ENCODE measurements at regions not wholly inside any gene's neighbourhood (a gene's known extent, or its start where the extent isn't known, plus 50 kb on each side); places are given as distances from the start of the nearest gene placed in this dataset.

DNA sequence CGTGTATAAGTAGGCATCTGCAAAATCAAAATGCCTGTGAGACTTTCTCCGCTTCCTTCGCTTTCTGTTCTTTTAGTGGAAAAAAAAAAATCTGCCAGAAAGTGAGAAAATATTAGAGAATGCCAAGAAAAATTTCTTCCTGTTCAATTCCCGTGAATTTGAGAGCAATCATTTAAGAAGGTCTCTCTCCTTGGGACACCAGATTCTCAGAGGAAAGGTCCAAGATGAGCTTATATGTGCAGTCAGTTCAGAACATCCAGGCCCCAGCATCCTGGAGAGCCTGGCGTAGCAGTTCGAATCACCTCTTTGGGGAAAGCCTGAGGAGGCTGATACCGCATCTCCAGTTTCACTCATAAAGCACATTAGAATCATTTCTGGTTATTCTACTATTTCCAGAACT is 912.8 kb downstream of the GALC start:
- no peak for FAIRE-seq

DNA sequence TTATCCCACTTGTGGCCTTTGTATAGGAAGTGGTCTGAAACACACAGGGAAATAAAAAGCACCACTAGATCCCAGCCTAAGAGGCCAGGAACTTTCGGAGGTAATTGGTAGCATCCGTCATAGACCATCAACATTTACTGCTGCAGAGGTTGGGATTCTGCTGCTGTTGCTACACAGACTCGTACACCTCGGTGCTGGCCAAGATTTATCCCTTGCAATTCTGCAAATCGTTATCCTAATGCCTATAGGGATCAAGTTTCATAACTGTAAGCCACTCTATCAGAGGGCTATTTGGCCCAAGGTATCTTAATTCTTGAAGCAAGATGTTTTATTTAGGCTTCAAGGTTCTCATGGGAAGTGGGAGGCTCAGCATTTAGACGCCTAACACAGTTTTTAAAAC is 913.6 kb downstream of the GALC start:
- FAIRE-seq, result no peak

DNA sequence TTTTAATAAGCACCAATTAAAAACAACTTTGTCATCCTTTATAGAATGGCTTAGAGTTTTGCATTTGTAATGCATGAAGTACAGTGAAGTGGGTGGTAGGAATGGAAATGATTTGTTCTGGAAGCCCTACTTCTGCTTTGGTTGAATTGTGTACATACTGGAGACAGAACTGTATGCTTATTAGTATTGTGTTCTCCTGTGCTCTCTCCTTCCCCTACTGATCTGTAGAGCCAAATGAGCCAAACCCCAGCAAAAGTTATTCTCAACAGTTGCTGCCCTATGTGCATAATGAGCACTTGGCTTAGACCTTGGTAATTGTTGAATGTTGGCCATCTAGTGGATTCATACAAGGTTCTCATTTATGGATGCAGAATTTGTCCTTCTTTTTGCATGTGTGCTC is 916.1 kb downstream of the GALC start:
- no peak for FAIRE-seq

DNA sequence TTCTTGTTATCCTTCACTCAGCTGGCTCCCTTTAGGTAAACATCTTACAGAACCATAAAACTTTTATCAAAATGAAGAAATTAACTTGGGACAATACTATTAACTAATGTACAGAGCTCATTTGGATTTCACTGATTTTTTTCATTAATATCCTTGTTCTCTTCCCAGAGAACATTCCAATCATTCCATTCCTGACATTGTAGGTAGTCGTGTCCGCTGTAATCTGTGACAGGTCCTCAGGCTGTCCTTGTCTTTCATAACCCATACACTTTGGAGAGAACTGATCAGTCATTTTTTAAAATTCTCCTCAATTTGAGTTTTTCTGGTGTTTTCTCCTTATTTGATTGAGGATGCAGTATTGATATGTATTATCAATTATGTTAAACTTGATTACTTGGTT is 916.8 kb downstream of the GALC start:
- no peak for FAIRE-seq

DNA sequence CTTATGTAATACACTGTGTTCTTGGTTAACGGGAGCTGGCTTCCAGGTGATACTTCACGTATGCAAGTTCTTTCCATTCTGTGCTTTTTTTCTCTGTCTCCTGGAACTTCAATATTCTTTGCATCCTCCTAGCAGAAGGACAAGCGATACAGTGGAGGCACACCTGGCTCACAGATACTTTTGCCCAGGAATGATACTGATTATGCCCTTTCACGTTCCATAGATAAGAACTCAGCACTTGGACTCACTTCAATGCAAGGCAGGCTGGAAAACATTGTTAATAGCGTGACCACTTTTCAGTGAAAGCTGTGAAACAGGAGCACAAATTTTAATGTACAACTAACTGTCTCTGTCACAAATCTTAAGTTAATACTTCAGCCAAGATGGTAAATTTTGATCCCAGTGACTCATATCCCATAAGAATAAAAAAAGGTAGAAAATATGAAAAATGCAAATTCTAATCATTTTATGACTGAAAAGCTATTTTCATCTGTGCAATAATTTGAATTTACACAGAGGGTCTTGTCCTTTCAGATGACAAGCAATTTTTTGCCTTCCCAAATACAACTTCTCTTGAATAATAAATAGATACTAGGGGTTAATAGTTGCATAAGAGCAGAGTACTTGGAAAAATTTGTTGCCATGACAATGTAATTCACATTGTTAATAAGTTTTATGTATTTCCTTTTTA is 919.0 kb downstream of the GALC start:
- FAIRE-seq, result no peak

DNA sequence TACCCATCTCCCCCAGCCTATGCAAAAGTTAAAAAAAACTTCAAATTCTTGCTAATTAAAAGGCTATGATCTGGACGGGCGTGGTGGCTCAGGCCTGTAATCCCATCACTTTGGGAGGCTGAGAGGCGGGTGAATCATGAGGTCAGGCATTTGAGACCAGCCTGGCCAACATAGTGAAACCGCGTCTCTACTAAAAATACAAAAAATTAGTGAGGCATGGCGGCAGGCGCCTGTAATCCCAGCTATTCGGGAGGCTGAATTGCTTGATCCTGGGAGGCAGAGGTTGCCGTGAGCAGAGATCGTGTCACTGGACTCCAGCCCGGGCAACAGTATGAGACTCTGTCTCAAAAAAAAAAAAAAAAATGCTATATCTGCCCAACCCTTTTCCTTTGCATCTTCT is 925.4 kb downstream of the GALC start:
- FAIRE-seq, result no peak

DNA sequence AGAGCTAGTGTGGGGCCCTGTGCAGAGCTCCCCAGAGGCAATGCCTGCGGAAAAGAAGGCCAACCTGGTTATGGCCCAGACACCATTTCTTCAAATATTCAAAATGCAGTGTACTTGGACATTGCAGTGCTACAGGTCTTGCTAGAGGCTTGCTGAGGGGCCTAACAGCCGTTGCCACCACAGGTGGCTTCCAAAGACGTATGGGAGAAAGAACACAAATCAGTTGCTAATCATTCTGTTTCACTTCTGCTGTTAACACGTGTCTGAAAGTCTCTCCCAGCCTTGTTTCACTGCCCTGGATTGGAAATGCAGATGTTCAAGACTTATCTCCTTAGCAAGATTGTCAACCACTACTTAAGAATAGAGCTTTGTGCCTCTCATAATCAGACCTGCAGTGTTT is 925.9 kb downstream of the GALC start:
- FAIRE-seq, result no peak

DNA sequence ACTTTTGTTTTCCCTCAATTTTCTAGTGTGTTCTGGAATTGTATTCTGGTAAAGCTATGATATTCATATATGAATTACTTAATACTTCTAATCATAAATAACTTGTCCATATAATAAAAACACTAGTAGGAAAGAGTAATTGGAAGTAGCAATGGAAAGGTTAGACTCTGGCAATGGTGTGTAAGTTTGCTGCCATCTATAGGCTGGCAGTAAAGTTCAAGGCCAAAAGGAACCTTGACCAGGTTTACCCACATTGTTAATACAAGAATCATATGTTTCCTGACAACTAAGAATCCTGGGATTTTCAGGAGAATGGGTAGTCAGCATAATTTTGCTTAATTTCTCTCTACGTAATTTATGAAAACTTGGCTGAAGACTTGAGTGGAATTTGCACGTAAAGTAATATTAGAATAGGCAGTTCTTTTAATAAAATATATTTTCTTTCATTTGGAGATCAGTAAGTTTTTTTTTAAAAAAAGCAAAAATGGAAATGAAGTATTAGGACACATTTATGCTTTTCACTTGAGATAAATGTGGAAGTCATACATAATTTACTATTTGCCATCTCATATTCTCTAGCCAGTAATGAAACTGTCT is 926.7 kb downstream of the GALC start:
- FAIRE-seq, result no peak

DNA sequence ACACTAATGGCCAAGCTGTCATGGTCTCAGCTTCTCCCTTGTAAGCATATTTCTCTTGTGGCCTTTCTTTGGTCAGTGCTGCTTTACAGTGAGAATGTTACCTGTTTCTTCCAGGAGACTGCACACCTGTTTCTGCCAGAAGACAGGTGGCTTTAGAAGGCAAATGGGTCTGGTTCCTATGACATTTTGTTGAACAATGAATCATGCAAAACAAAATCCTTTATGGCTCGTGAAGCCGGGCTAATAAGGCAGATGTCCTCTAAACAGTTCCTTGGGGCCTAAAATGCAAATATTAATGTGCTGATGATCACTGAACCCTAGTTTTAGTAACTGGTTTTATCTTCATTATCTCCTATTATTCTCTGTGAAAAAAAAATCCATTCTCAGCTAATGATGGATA is 927.6 kb downstream of the GALC start:
- no peak for FAIRE-seq

DNA sequence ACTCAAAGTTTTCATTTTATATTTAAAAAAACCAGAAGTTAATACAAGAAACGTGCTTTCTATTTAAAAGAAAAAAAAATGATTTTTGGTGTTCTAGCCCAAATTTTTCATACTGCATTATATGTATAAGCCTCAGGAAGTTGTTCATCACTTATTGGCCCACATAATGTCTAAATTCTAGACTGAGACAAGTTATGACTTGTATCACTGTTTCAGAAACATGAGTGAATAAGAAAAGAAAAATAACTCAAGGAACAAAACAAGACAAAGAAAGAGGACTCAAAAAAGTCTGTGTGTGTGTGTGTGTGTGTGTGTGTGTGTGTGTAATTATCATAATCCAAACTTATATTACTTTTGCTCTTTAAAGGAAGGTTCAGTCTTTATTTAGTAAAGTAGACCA is 929.8 kb downstream of the GALC start:
- FAIRE-seq, result no peak

DNA sequence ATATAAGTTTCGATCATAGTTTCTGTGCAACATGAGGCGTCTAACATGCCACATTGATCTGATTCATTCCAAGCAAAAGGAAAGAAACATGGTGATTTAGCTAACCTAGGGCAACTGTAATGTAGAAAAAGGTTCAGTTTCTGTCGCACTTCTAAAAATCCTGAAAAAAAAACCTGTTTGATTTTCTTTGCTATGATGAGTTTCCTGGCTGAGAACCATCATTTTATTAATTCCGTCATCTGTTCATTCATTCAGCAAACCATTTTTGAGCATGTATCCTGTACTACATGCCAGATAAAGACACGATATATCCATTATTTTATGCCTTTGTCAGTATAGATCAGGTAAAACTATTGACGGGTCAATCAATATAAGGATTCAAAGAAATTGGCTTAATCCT is 932.6 kb downstream of the GALC start:
- FAIRE-seq, result no peak

DNA sequence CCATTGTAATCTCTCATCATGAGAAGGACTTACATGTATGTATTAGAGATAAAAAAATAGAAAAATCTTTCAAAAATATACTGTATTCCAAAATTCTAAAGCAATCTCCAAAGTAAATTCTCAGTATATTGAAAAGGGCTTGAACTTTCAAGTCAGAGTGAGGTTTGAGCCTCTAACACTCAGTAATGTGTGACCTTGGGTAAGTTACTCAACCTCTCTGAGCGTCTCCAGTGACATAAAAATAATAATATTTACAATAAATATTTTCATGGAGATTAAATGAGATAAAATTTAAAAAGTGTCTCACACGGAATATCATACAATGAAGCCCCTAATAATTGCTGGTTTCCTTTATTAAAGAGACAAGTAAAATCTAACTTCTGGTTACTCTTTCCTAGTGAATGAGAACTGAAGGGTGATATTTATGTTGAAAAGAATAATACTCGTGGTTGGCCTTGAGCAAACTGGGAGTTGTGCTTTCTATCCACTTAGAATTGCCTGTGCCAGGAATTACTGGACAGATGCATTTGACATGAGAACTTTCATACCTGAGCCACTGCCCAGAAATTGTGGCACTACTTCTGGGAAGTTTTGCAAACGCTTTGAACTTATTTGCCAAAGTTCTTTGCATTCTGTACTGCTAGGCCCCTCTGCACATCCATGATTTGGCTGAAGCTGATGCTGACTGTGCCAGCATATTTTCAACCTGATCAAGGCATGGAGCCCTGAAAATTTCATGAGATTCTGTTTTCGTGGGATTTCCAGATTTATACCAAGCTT is 933.7 kb downstream of the GALC start:
- no peak for FAIRE-seq

DNA sequence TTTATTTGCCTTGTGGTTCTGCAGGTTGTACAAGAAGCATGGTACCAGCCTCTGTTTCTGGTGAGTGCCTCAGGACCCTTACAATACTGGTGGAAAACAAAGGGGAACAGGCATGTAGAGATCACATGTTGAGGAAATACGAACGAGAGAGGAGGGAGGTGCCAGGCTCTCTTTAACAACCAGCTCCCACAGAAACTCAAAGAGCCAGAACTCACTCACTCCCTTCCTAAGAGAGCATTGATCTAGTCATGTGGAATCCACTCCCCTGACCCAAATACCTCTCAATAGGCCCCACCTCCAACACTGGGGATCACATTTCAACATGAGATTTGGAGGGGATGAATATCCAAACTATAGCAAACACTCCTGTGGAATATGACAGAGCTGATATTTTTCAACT is 938.0 kb downstream of the GALC start:
- no peak for FAIRE-seq

DNA sequence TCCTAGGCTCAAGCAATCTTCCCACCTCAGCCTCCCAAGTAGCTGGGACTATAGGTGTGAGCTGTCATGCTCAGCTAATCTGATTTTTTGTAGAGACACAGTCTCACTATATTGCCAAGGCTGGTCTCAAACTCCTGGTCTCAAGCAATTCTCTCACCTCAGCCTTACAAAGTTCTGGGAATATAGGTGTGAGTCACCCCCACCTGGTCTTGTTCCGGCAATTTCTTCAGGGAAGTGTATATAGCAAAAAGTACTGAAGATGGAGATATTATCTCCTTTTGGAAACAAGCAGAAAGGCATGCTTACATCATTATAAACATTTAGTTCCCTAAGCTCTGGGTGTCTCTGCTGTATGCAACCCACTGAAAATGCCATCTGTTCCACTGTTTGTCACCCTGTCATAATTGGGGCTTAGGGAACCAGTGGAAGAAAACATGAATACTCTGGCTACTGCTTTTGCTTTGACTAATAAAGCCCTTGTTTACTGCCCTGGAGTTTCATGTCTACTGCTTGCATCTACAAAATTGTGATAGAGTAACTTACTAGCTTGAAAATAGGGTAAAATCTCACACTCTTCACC is 940.2 kb downstream of the GALC start:
- no peak for FAIRE-seq

DNA sequence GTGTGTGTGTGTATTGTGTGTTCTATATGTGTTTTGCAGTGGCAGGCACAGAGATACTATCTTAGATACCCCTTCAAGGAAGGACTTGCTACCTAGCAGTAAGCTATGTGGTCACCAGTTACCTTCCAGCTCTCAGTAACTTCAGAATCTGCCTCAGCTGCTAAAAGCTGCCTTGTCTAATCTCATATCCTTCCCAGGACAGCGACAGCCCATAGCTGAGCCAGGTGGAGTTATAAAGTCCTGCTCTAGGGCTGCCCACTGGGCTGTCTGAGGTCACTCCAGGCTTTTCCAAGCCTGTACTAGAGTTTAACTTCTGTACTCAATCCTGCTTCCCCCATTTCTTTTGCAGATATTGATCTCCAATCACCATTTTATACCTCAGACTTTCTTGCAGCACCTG is 942.6 kb downstream of the GALC start:
- no peak for FAIRE-seq

DNA sequence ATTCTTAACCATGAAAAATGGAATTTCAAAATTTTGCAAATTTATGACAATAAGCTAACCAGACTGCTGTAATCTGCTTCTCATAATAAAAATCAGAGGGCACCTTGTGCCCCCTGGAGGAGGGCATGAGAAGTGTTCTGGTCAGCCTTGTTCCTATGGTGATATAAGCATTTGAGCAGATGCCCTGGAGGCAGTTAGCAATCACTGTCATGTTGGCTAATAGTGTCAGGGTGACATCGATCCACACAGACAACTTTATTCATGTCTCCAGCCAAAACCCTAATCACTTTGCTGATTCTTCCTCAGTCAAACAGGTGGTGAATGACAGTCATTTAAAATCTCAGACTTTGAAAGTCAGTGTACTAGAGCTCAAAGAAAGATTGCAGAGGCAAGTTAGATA is 943.0 kb downstream of the GALC start:
- no peak for FAIRE-seq

DNA sequence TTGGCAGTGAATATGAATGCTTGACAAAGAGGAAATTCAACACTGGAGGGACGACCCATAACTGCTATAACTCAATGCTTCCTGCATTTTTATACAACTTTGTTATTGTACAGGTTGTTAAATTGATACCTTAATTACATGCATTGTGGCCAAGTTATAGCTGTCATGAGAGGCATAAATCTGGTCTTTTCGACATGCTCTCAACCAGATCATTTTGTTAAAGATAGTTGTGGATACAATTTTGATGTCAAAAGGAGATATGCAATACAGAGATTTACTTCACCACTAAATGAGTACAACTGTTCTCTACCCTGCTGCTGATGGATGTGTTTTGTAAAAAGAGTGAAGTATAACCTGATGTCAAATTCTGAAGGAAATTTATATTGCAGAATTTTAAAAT is 946.0 kb downstream of the GALC start:
- no peak for FAIRE-seq

DNA sequence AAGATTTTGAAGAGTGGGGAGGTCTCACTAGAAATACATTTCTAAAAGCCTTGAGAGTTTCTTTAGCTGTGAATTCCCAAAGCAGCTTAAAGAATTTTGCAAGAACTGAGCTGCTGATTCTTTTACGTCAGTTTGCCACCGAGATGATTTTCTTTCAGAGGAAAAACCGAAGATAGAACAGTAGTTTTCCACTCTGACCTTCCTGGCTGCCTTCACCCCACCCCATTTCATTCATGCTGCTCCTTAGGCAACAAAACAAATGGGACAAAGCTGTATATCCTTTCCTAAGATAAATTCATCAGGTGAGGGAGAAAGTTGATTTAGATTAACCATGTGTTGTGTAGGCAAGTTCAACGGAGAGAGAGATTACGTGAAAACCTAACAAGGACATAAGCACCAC is 947.0 kb downstream of the GALC start:
- FAIRE-seq, result no peak

DNA sequence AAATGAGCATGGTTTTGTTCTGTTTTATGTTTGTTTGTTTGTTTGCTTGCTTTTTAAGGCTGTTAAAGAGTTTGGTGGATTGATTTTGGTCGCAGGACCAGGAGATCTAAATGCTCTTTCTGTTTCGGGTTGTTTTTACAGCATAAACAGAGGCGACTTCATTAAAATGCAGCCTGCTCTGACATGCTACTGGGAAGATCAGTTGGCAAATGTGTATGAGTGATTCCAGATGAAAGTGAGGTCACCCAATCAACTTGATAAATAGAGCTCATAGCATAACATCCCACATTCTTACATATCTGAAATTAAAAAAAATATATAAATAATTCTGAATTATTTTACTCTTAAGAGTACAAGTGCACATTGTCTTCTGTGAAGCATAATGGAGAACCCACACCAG is 947.7 kb downstream of the GALC start:
- no peak for FAIRE-seq

DNA sequence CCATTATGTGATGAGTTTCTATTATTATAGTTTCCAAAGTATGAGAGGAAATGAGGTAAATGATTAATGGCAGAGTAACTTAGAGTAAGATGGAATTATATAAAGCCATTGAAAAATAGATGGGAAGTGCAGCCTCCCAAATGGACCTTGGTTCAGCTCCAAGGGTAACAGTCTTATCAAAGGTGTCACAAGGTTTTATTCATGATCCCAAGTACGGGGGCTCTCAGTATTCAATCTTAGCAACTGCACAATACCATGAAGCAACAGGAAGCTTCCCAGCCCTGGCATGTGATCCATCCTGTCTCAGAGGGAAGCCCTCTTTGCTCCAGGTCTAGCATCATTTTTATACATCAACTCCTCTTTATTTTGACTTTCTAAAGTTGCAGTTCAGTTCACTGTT is 948.2 kb downstream of the GALC start:
- FAIRE-seq, result no peak

DNA sequence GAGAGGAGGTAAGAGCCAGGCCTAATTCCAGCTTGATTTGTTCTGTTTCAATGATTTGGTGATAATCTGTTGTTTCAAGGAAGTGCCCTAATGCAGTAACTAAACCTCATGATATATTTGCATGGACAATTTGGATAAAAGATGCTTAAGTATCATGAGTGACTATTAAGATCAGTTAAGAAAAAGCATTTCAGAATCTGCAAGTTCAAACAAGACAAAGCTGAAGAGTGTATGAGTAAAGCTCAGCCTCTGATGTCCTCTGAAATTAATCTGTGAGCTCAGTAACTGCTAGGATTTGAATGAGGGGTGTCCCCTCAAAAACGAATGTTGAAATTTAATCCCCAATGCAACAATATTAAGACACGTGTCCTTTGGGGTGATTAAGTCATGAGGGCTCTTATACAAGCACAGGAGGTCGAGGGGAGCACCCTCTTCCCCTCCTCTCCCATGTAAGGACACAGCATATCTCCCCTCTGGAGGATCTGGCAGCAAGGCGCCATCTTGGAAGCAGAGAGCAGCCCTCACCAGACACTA is 949.2 kb downstream of the GALC start:
- no peak for FAIRE-seq

DNA sequence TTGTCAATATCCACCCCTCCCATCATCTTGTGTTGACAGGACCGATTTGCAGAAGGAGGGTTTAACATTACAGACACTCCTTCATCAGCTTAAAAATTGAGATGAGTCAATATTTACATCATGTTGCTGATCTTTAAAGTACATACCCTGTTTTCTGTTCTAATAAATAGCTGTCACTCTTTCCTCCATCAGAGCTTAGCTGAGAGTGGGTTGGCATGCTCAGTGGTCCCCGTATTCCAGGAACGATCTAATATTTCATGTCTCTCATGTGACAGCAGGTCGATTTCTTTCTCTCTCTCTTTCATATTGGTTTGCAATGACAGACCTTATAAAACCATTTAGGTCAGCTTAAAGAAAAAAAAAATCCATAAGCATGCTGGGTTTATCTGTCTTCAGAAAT is 950.6 kb downstream of the GALC start:
- FAIRE-seq, result no peak

DNA sequence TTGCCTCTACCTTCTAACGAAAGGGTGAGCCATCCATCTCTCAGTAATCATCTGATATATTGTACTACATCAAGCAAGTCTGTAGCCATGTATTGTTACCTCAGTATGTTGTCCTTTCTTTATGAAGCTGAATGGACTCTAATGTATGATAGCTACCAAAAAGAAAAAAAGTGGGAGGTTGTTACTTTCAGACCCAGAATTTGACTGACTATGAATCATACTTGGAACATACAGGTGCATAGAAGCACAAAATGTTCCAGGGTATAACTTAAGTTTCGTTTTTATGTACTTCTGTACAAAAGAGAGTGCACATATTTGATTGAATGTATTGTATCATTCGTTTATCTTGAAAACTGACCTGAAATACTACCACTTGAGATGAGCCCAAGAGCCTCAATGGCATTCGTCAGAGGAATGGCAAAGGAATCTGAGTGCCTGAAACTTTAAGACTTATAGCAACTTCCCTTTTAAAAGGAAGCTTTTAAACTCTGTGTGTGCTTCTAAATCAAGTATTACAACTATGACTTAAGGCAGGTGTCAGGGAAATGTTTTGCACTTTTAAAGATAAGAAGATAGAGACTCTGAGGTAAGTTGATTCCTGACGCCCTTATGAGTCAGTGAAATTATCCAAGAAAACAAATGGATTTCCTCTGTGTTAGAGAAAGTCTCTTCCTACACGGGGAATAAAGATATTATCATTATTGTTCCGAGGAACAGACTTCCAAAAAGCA is 951.5 kb downstream of the GALC start:
- FAIRE-seq, result no peak

Measured in TTC549 (cell line).